IMR-90 (cell line): ENCODE measurements at regions not wholly inside any gene's neighbourhood (a gene's known extent, or its start where the extent isn't known, plus 50 kb on each side); places are given as distances from the start of the nearest gene placed in this dataset.

Source experiments
- ATAC-seq: fragments of 200-7000 bp; cut with Tn5 transposase; 2 replicates; pipeline ENCODE4 v1.9.1; 2020; ENCODE audit warnings: low read depth, mild to moderate bottlenecking, moderate library complexity
- BruUV-seq: library from RNA; stranded (reverse); fragments of 400-500 nt; replicated peaks from 2 replicates; lab custom pipeline; 2021; lab: Mats Ljungman, UMichigan
- CTCF ChIA-PET: fragments of 300-600 bp; formaldehyde crosslinking; extraction: SDS; loops from one replicate; lab custom pipeline; 2021; ENCODE audit warnings: antibody characterized with exemption; lab: Yijun Ruan, JAX
- POLR2A ChIA-PET: fragments of 300-600 bp; sonication (Branson Sonifier 250); formaldehyde crosslinking; loops from one replicate; lab custom pipeline; 2022; ENCODE audit warnings: antibody characterized with exemption; ENCODE audit not compliant: unreplicated experiment; lab: Charles Lee
- DNase-seq: peaks from one replicate; pipeline ENCODE4 v3.0.0; 2013
- H2AFZ ChIP-seq: replicated peaks from 2 replicates; pipeline ENCODE3; 2013; ENCODE audit warnings: low read length, mild to moderate bottlenecking; ENCODE audit not compliant: poor library complexity
- H2AK5ac ChIP-seq: 2 replicates; pipeline ENCODE4 v1.6.1; 2013; ENCODE audit warnings: low read depth, low read length, inconsistent platforms
- H2AK9ac ChIP-seq: replicated peaks from 2 replicates; pipeline ENCODE3; 2013; ENCODE audit warnings: mild to moderate bottlenecking, low read depth, low read length, moderate library complexity; ENCODE audit not compliant: poor library complexity
- H2BK120ac ChIP-seq: 2 replicates; pipeline ENCODE4 v1.6.1; 2013; ENCODE audit warnings: low read depth, low read length, inconsistent platforms
- H2BK15ac ChIP-seq: 3 replicates; pipeline ENCODE4 v1.6.1; 2013; ENCODE audit warnings: low read depth, low read length, inconsistent platforms
- H2BK20ac ChIP-seq: 2 replicates; pipeline ENCODE4 v1.6.1; 2013; ENCODE audit warnings: low read depth, mild to moderate bottlenecking, inconsistent platforms, low read length, moderate library complexity
- H2BK5ac ChIP-seq: 2 replicates; pipeline ENCODE4 v1.6.1; 2013; ENCODE audit warnings: mild to moderate bottlenecking, low read depth, low read length, inconsistent platforms; ENCODE audit not compliant: poor library complexity, severe bottlenecking
- H3K14ac ChIP-seq: replicated peaks from 2 replicates; pipeline ENCODE4 v1.6.1; 2013; ENCODE audit warnings: low read depth, low read length, inconsistent platforms
- H3K18ac ChIP-seq: 2 replicates; pipeline ENCODE4 v1.6.1; 2013; ENCODE audit warnings: low read depth, low read length, control low read depth
- H3K23ac ChIP-seq: 2 replicates; pipeline ENCODE4 v1.6.1; 2013; ENCODE audit warnings: low read depth, low read length, inconsistent platforms
- H3K27ac ChIP-seq: 2 replicates; pipeline ENCODE4 v1.5.1; 2013; ENCODE audit warnings: mild to moderate bottlenecking, control low read depth, low read length; ENCODE audit not compliant: insufficient read depth
- H3K27me3 ChIP-seq: 2 replicates; pipeline ENCODE4 v1.6.1; 2013; ENCODE audit warnings: low read length; ENCODE audit not compliant: control insufficient read depth, insufficient read depth
- H3K36me3 ChIP-seq: 2 replicates; pipeline ENCODE4 v1.6.1; 2013; ENCODE audit warnings: low read length, mixed read lengths; ENCODE audit not compliant: control insufficient read depth, insufficient read depth
- H3K4ac ChIP-seq: 2 replicates; pipeline ENCODE4 v1.6.1; 2013; ENCODE audit warnings: low read depth, low read length, inconsistent platforms
- H3K4me1 ChIP-seq: 2 replicates; pipeline ENCODE4 v1.6.1; 2013; ENCODE audit warnings: low read length, mixed read lengths; ENCODE audit not compliant: control insufficient read depth, insufficient read depth
- H3K4me2 ChIP-seq: 2 replicates; pipeline ENCODE4 v1.6.1; 2013; ENCODE audit warnings: low read depth, mild to moderate bottlenecking, control low read depth, low read length, moderate library complexity
- H3K4me3 ChIP-seq: 2 replicates; pipeline ENCODE4 v1.5.1; 2013; ENCODE audit warnings: low read depth, mild to moderate bottlenecking, control low read depth, low read length, moderate library complexity; ENCODE audit not compliant: insufficient read depth
- H3K56ac ChIP-seq: 2 replicates; pipeline ENCODE4 v1.6.1; 2013; ENCODE audit warnings: low read length, inconsistent platforms; ENCODE audit not compliant: insufficient read depth; ENCODE audit errors: extremely low read depth
- H3K79me1 ChIP-seq, 2 experiments: 2 replicates each; pipeline ENCODE4 v1.6.1; 2013; ENCODE audit warnings: low read length in 2 of 2, inconsistent platforms in 1 of 2, low read depth in 1 of 2
- H3K9ac ChIP-seq: 2 replicates; pipeline ENCODE4 v1.6.1; 2013; ENCODE audit warnings: low read depth, low read length, control low read depth
- H3K9me1 ChIP-seq: 2 replicates; pipeline ENCODE4 v1.6.1; 2013; ENCODE audit warnings: low read length, inconsistent platforms; ENCODE audit not compliant: insufficient read depth
- H3K9me3 ChIP-seq: 2 replicates; pipeline ENCODE4 v1.6.1; 2013; ENCODE audit warnings: low read length; ENCODE audit not compliant: control insufficient read depth, insufficient read depth
- H4K20me1 ChIP-seq: 2 replicates; pipeline ENCODE4 v1.6.1; 2013; ENCODE audit warnings: low read length, inconsistent platforms; ENCODE audit not compliant: insufficient read depth
- H4K5ac ChIP-seq: 2 replicates; pipeline ENCODE4 v1.6.1; 2013; ENCODE audit warnings: mild to moderate bottlenecking, low read depth, low read length, control low read depth
- H4K8ac ChIP-seq, 2 experiments: 2 replicates each; pipeline ENCODE4 v1.6.1; 2013; ENCODE audit warnings: low read depth in 2 of 2, low read length in 2 of 2, control low read depth in 1 of 2, inconsistent platforms in 1 of 2
- H4K91ac ChIP-seq: 2 replicates; pipeline ENCODE4 v1.6.1; 2013; ENCODE audit warnings: low read depth, low read length, inconsistent platforms; ENCODE audit not compliant: insufficient read depth
- BHLHE40 ChIP-seq: fragments of 150-350 bp; IDR thresholded peaks from 2 replicates; pipeline ENCODE4 v1.6.1; 2016; ENCODE audit warnings: mild to moderate bottlenecking, low read depth, low read length
- CEBPB ChIP-seq: IDR thresholded peaks from 2 replicates; pipeline ENCODE4 v1.6.1; 2012; ENCODE audit warnings: low read depth, low read length, improper control_type of control experiment
- CHD1 ChIP-seq: IDR thresholded peaks from 2 replicates; pipeline ENCODE4 v1.6.1; 2012; ENCODE audit warnings: low read depth, low read length, improper control_type of control experiment
- FOS ChIP-seq: fragments of 150-350 bp; IDR thresholded peaks from 2 replicates; pipeline ENCODE4 v1.6.1; 2016; ENCODE audit warnings: low read depth, low read length
- MAFK ChIP-seq: IDR thresholded peaks from 2 replicates; pipeline ENCODE4 v1.6.1; 2012; ENCODE audit warnings: low read depth, low read length, improper control_type of control experiment
- MAZ ChIP-seq: IDR thresholded peaks from 2 replicates; pipeline ENCODE4 v1.6.1; 2012; ENCODE audit warnings: low read depth, mild to moderate bottlenecking, low read length, improper control_type of control experiment, moderate library complexity, borderline replicate concordance
- MXI1 ChIP-seq: IDR thresholded peaks from 2 replicates; pipeline ENCODE4 v1.6.1; 2012; ENCODE audit warnings: low read depth, mild to moderate bottlenecking, low read length, moderate library complexity, borderline replicate concordance
- NFE2L2 ChIP-seq: fragments of 150-350 bp; IDR thresholded peaks from 2 replicates; pipeline ENCODE4 v1.6.1; 2016; ENCODE audit warnings: low read depth, mild to moderate bottlenecking, low read length
- POLR2A ChIP-seq: IDR thresholded peaks from 2 replicates; pipeline ENCODE4 v1.6.1; 2012; ENCODE audit warnings: mild to moderate bottlenecking, low read depth, low read length
- RAD21 ChIP-seq: IDR thresholded peaks from 2 replicates; pipeline ENCODE4 v1.6.1; 2012; ENCODE audit warnings: low read length, improper control_type of control experiment
- RCOR1 ChIP-seq: IDR thresholded peaks from 2 replicates; pipeline ENCODE4 v1.6.1; 2012; ENCODE audit warnings: mild to moderate bottlenecking, low read length, improper control_type of control experiment; ENCODE audit not compliant: insufficient replicate concordance
- RFX5 ChIP-seq: IDR thresholded peaks from 2 replicates; pipeline ENCODE4 v1.8.0; 2012; ENCODE audit warnings: low read depth, mild to moderate bottlenecking, low read length, moderate library complexity
- SMC3 ChIP-seq: fragments of 150-350 bp; IDR thresholded peaks from 2 replicates; pipeline ENCODE4 v1.6.1; 2016; ENCODE audit warnings: low read depth, mild to moderate bottlenecking, antibody characterized with exemption, low read length, moderate library complexity
- USF2 ChIP-seq: fragments of 150-350 bp; IDR thresholded peaks from 2 replicates; pipeline ENCODE4 v1.6.1; 2017; ENCODE audit warnings: mild to moderate bottlenecking, antibody characterized with exemption, low read length, low read depth
- WGBS, 2 experiments: methylation state at CpG; one replicate each; pipeline versions ENCODE4 v1.1.5 to v1.1.7; 2013; ENCODE audit warnings: missing lambda C conversion rate in 2 of 2; ENCODE audit not compliant: insufficient read length in 1 of 2; ENCODE audit errors: extremely low coverage in 2 of 2; 5-methylcytosine and 5-hydroxymethylcytosine counted together
- dilution Hi-C: fragments of 300-500 bp; cut with HindIII; formaldehyde crosslinking; loops from one replicate; pipeline ENCODE4 v1.14.3; 2018; ENCODE audit warnings: low sequenced_read_pairs; ENCODE audit not compliant: unreplicated experiment
- in situ Hi-C: fragments of 300-500 bp; cut with MboI; formaldehyde crosslinking; loops from 3 replicates; pipeline ENCODE4 v1.14.3; 2019; ENCODE audit warnings: low sequenced_read_pairs, inconsistent platforms, mixed read lengths
- intact Hi-C: fragments of 100-400 bp; cut with micrococcal nuclease; formaldehyde crosslinking; loops from 2 replicates; pipeline ENCODE4 v1.10.0; 2022
- TF ChIP-seq, protein P1 (sequence below): fragments of 150-350 bp; IDR thresholded peaks from 2 replicates; pipeline ENCODE4 v1.6.1; 2016; ENCODE audit warnings: low read depth, mild to moderate bottlenecking, low read length, moderate library complexity, borderline replicate concordance
- TF ChIP-seq, protein P2 (sequence below): conservative IDR thresholded peaks from 2 replicates; pipeline ENCODE4 v1.5.1; 2012; ENCODE audit warnings: mild to moderate bottlenecking, low read depth, low read length, improper control_type of control experiment

DNA sequence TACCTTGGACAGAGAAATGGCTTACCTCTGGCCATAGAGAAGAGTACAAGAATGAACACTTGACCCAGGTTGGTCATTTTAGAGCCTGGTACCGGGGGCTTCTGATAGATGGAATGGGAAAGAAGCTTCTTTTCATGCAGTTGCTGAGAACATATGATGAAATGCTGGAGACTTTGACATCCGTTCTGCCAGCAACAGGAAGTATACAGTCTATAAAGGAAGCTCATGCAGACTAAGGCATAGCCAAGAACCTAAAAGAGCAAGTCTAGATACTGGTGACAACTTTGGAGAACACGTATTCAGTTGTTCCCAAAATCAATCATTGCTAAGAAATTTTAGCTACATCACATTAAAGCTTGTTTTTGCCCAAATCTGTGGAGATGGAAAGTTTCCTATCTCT lies 894.6 kb downstream of the METTL15 start:
- H3K23ac ChIP-seq = no peak overlapping the region
- no peak overlapping the region for H3K9ac ChIP-seq
- ChIA-PET CTCF (interaction anchor here (1.2 kb wide), 1 partner anchor 18 kb away, joined by 3 read pairs; no protein-coding TSS in a partner anchor), POLR2A (no interaction called here)
- H3K4me3 ChIP-seq = no peak overlapping the region
- dilution Hi-C loops = no loop called here
- intact Hi-C loops = no loop called here
- 80% methylated on average over 2 of the region's 3 CpGs; no CpG with 5 or more reads in 1 of the 2 experiments for WGBS, 2 experiments
- no peaks in the 10 kb centered on the region for H3K27me3 ChIP-seq
- no peak overlapping the region for H2AK5ac ChIP-seq
- H2AK9ac ChIP-seq = no peak overlapping the region
- H3K4me2 ChIP-seq = no peak overlapping the region
- no peaks in the 10 kb centered on the region for H4K20me1 ChIP-seq
- in situ Hi-C loops = no loop called here
- H3K27ac ChIP-seq = no peak overlapping the region
- no peaks in the 10 kb centered on the region for H3K79me1 ChIP-seq
- no peak overlapping the region for H2BK5ac ChIP-seq
- no peak overlapping the region for H2BK15ac ChIP-seq
- no peak overlapping the region for H3K56ac ChIP-seq
- H4K8ac ChIP-seq = no peak overlapping the region
- H2BK120ac ChIP-seq = no peak overlapping the region
- no peak overlapping the region for H3K14ac ChIP-seq
- TF ChIP-seq RFX5 (no peak), MAFK (no peak), MAZ (no peak), NFE2L2 (no peak), RCOR1 (no peak), BHLHE40 (no peak), RAD21 (no peak), POLR2A (no peak), CHD1 (no peak), SMC3 (no peak), MXI1 (no peak), CEBPB (no peak), USF2 (no peak), FOS (no peak)
- TF ChIP-seq, protein P1, sequence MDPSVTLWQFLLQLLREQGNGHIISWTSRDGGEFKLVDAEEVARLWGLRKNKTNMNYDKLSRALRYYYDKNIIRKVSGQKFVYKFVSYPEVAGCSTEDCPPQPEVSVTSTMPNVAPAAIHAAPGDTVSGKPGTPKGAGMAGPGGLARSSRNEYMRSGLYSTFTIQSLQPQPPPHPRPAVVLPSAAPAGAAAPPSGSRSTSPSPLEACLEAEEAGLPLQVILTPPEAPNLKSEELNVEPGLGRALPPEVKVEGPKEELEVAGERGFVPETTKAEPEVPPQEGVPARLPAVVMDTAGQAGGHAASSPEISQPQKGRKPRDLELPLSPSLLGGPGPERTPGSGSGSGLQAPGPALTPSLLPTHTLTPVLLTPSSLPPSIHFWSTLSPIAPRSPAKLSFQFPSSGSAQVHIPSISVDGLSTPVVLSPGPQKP = no peak
- TF ChIP-seq, protein P2, sequence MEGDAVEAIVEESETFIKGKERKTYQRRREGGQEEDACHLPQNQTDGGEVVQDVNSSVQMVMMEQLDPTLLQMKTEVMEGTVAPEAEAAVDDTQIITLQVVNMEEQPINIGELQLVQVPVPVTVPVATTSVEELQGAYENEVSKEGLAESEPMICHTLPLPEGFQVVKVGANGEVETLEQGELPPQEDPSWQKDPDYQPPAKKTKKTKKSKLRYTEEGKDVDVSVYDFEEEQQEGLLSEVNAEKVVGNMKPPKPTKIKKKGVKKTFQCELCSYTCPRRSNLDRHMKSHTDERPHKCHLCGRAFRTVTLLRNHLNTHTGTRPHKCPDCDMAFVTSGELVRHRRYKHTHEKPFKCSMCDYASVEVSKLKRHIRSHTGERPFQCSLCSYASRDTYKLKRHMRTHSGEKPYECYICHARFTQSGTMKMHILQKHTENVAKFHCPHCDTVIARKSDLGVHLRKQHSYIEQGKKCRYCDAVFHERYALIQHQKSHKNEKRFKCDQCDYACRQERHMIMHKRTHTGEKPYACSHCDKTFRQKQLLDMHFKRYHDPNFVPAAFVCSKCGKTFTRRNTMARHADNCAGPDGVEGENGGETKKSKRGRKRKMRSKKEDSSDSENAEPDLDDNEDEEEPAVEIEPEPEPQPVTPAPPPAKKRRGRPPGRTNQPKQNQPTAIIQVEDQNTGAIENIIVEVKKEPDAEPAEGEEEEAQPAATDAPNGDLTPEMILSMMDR = no peak
- ATAC-seq = no peak
- H4K91ac ChIP-seq = no peak overlapping the region
- no TSS peak for BruUV-seq
- H3K36me3 ChIP-seq = no peaks in the 10 kb centered on the region
- peak overlapping the region; percentile 48; the same call in 1 of the 2 replicates for H3K18ac ChIP-seq
- H2BK20ac ChIP-seq = no peak overlapping the region
- no peaks in the 10 kb centered on the region for H3K9me1 ChIP-seq
- no peak overlapping the region for H3K4ac ChIP-seq
- no peak for DNase-seq
- peaks cover 2% of the 10 kb centered on the region; the same call in 1 of the 2 replicates for H3K4me1 ChIP-seq
- H3K9me3 ChIP-seq = no peaks in the 10 kb centered on the region
- no peak overlapping the region for H2AFZ ChIP-seq
- no peak overlapping the region; the same call in 1 of the 2 replicates for H4K5ac ChIP-seq
